H1 (cell line): ENCODE measurements at regions not wholly inside any gene's neighbourhood (a gene's known extent, or its start where the extent isn't known, plus 50 kb on each side); places are given as distances from the start of the nearest gene placed in this dataset.

Experiments
- CTCF ChIA-PET: fragments of 300-600 bp; sonication (Branson Sonifier 250); formaldehyde crosslinking; loops from one replicate; lab custom pipeline; 2021; ENCODE audit not compliant: partially characterized antibody; lab: Charles Lee
- POLR2A ChIA-PET: fragments of 300-600 bp; sonication (Branson Sonifier 250); formaldehyde crosslinking; loops from one replicate; lab custom pipeline; 2021; ENCODE audit warnings: inconsistent platforms; ENCODE audit not compliant: partially characterized antibody; lab: Charles Lee
- DNase-seq, 2 experiments: peaks; one replicate each; pipeline versions ENCODE4 v3.0.0 to v3.0.0-alpha.2; 2010 to 2022; ENCODE audit warnings: low spot score in 2 of 2, low read depth in 1 of 2, mixed read lengths in 1 of 2
- FAIRE-seq: peaks from 2 replicates; lab custom pipeline; 2011; peaks lifted over from hg19 to GRCh38; lab: Jason Lieb, UNC
- H2AFZ ChIP-seq: 2 replicates; pipeline ENCODE4 v1.8.1; 2012; ENCODE audit warnings: low read length, inconsistent platforms
- H2AK5ac ChIP-seq: 2 replicates; pipeline ENCODE4 v1.6.1; 2013; ENCODE audit warnings: low read depth, low read length
- H2BK120ac ChIP-seq: replicated peaks from 2 replicates; pipeline ENCODE3; 2013; ENCODE audit warnings: low read depth, low read length, inconsistent platforms
- H2BK12ac ChIP-seq: 2 replicates; pipeline ENCODE4 v1.6.1; 2013; ENCODE audit warnings: low read depth, low read length
- H2BK15ac ChIP-seq: 2 replicates; pipeline ENCODE4 v1.6.1; 2013; ENCODE audit warnings: low read length
- H2BK20ac ChIP-seq: 2 replicates; pipeline ENCODE4 v1.6.1; 2013; ENCODE audit warnings: low read length
- H2BK5ac ChIP-seq: 2 replicates; pipeline ENCODE4 v1.6.1; 2013; ENCODE audit warnings: low read depth, low read length
- H3K14ac ChIP-seq: 2 replicates; pipeline ENCODE4 v1.6.1; 2013; ENCODE audit warnings: inconsistent platforms; ENCODE audit not compliant: insufficient read length
- H3K18ac ChIP-seq: 2 replicates; pipeline ENCODE4 v1.6.1; 2013; ENCODE audit warnings: low read length; ENCODE audit errors: extremely low read depth
- H3K23ac ChIP-seq: 2 replicates; pipeline ENCODE4 v1.6.1; 2013; ENCODE audit warnings: inconsistent platforms; ENCODE audit not compliant: insufficient read length
- H3K23me2 ChIP-seq: 2 replicates; pipeline ENCODE4 v1.6.1; 2013; ENCODE audit warnings: low read depth, low read length
- H3K27ac ChIP-seq: 2 replicates; pipeline ENCODE4 v1.6.1; 2011; ENCODE audit warnings: low read depth, low read length, inconsistent platforms
- H3K27me3 ChIP-seq, 4 experiments: replicated peaks in 1 of 4; 1 replicate in 1 of 4; 2 replicates in 3 of 4; pipeline versions ENCODE4 v1.6.1 to v1.8.1; 2011 to 2013; ENCODE audit warnings: low read length in 3 of 4, mild to moderate bottlenecking in 3 of 4, inconsistent platforms in 2 of 4, mixed read lengths in 2 of 4, moderate library complexity in 1 of 4; ENCODE audit not compliant: control insufficient read depth in 3 of 4, insufficient read depth in 3 of 4; ENCODE audit errors: extremely low read depth in 1 of 4
- H3K36me3 ChIP-seq, 4 experiments: 2 replicates each; pipeline versions ENCODE4 v1.6.1 to v1.8.1; 2011 to 2013; ENCODE audit warnings: mild to moderate bottlenecking in 4 of 4, low read length in 3 of 4, moderate library complexity in 2 of 4, control low read depth in 1 of 4, inconsistent platforms in 1 of 4; ENCODE audit not compliant: insufficient read depth in 4 of 4, control insufficient read depth in 2 of 4
- H3K4ac ChIP-seq: replicated peaks from 2 replicates; pipeline ENCODE3; 2013; ENCODE audit warnings: low read length, low read depth, mixed read lengths, inconsistent platforms; ENCODE audit not compliant: insufficient read length
- H3K4me1 ChIP-seq, 4 experiments: replicated peaks in 1 of 4; 1 replicate in 1 of 4; 2 replicates in 3 of 4; pipeline versions ENCODE4 v1.6.1 to v1.8.1; 2011 to 2013; ENCODE audit warnings: low read length in 3 of 4, inconsistent platforms in 2 of 4, mixed read lengths in 1 of 4; ENCODE audit not compliant: insufficient read depth in 4 of 4, control insufficient read depth in 3 of 4
- H3K4me2 ChIP-seq, 2 experiments: 2 replicates each; pipeline versions ENCODE4 v1.6.1 to v1.8.1; 2011 to 2013; ENCODE audit warnings: low read depth in 2 of 2, low read length in 2 of 2, control low read depth in 1 of 2, inconsistent platforms in 1 of 2, mild to moderate bottlenecking in 1 of 2; ENCODE audit not compliant: insufficient read depth in 1 of 2
- H3K4me3 ChIP-seq, 4 experiments: fragments of 200-600, 300-600 bp in 1 of 4; sonication (generic), shearing (Covaris generic), sonication (Bioruptor Twin) in 1 of 4; 2 replicates each; pipeline versions ENCODE4 v1.5.1 to v1.8.1; 2011 to 2016; ENCODE audit warnings: low read length in 4 of 4, low read depth in 3 of 4, control low read depth in 2 of 4, inconsistent platforms in 2 of 4, mild to moderate bottlenecking in 2 of 4, mixed read lengths in 1 of 4, moderate library complexity in 1 of 4; ENCODE audit not compliant: insufficient read depth in 2 of 4; ENCODE audit errors: extremely low read depth in 1 of 4
- H3K56ac ChIP-seq: replicated peaks from 2 replicates; pipeline ENCODE3; 2013; ENCODE audit warnings: low read depth, mild to moderate bottlenecking, mixed read lengths, low read length, inconsistent platforms; ENCODE audit not compliant: insufficient read length
- H3K79me1 ChIP-seq: 2 replicates; pipeline ENCODE4 v1.6.1; 2013; ENCODE audit warnings: low read depth, low read length, control low read depth
- H3K79me2 ChIP-seq, 2 experiments: 2 replicates each; pipeline versions ENCODE4 v1.6.1 to v1.8.1; 2012 to 2013; ENCODE audit warnings: low read length in 2 of 2, mild to moderate bottlenecking in 2 of 2, inconsistent platforms in 1 of 2; ENCODE audit not compliant: insufficient read depth in 2 of 2, control insufficient read depth in 1 of 2
- H3K9ac ChIP-seq, 4 experiments: replicated peaks in 1 of 4; 1 replicate in 1 of 4; 2 replicates in 3 of 4; pipeline versions ENCODE4 v1.6.1 to v1.8.1; 2011 to 2013; ENCODE audit warnings: low read depth in 3 of 4, low read length in 3 of 4, control low read depth in 2 of 4, mild to moderate bottlenecking in 2 of 4, moderate library complexity in 2 of 4, inconsistent platforms in 1 of 4; ENCODE audit errors: extremely low read depth in 1 of 4
- H3K9me3 ChIP-seq, 2 experiments: 2 replicates each; pipeline versions ENCODE4 v1.6.1 to v1.8.1; 2012 to 2013; ENCODE audit warnings: mild to moderate bottlenecking in 2 of 2, moderate library complexity in 2 of 2, control low read depth in 1 of 2, inconsistent platforms in 1 of 2, low read depth in 1 of 2, low read length in 1 of 2, mixed read lengths in 1 of 2; ENCODE audit not compliant: insufficient read depth in 2 of 2
- H4K20me1 ChIP-seq, 2 experiments: replicated peaks in 1 of 2; 2 replicates each; pipeline versions ENCODE3 to v1.8.1; 2011 to 2013; ENCODE audit warnings: inconsistent platforms in 2 of 2, low read length in 2 of 2, mild to moderate bottlenecking in 1 of 2; ENCODE audit not compliant: insufficient read depth in 2 of 2, control insufficient read depth in 1 of 2
- H4K5ac ChIP-seq: 2 replicates; pipeline ENCODE4 v1.6.1; 2013; ENCODE audit warnings: low read length, low read depth, mixed read lengths, inconsistent platforms; ENCODE audit not compliant: insufficient read length
- H4K8ac ChIP-seq: 2 replicates; pipeline ENCODE4 v1.8.0; 2013; ENCODE audit warnings: mild to moderate bottlenecking, moderate library complexity, low read length, inconsistent platforms; ENCODE audit not compliant: insufficient read depth; ENCODE audit errors: extremely low read depth
- H4K91ac ChIP-seq: replicated peaks from 2 replicates; pipeline ENCODE3; 2013; ENCODE audit warnings: low read length, mixed read lengths, inconsistent platforms; ENCODE audit not compliant: insufficient read length
- BCL11A ChIP-seq, 2 experiments: IDR thresholded peaks; one replicate each; pipeline ENCODE4 v1.6.1; 2011; ENCODE audit warnings: low read depth in 2 of 2, low read length in 2 of 2, mild to moderate bottlenecking in 2 of 2
- WGBS, 2 experiments: shearing (Covaris generic) in 1 of 2; methylation state at CpG; one replicate each; pipeline versions ENCODE4 v1.1.6 to v1.1.7; 2013 to 2015; ENCODE audit warnings: low lambda C conversion rate in 2 of 2, mixed read lengths in 2 of 2, inconsistent platforms in 1 of 2, low coverage in 1 of 2, missing lambda C conversion rate in 1 of 2; ENCODE audit not compliant: insufficient replicate concordance in 2 of 2, insufficient coverage in 1 of 2, insufficient read length in 1 of 2; ENCODE audit errors: extremely low coverage in 1 of 2, missing lambda C conversion rate in 1 of 2; 5-methylcytosine and 5-hydroxymethylcytosine counted together

GRCh38 chr2:107511970-107512789 lies 314.5 kb upstream of the RGPD4 start:
- Histone ChIP-seq H3K79me2 (no peaks in the 10 kb centered on the region), H2AFZ (no peak overlapping the region), H3K27ac (no peak overlapping the region), H3K36me3 (no peaks in the 10 kb centered on the region), H3K4me2 (no peak overlapping the region), H4K20me1 (no peaks in the 10 kb centered on the region), H3K9me3 (no peaks in the 10 kb centered on the region), H3K9ac (no peak overlapping the region), H3K4me1 (no peaks in the 10 kb centered on the region), H2BK120ac (no peak overlapping the region), H4K5ac (no peak overlapping the region), H4K8ac (no peak overlapping the region), H3K23ac (no peak overlapping the region), H2BK12ac (no peak overlapping the region), H3K56ac (no peak overlapping the region), H2BK15ac (no peak overlapping the region), H2BK5ac (no peak overlapping the region), H3K27me3 (no peaks in the 10 kb centered on the region), H3K4me3 (no peak overlapping the region), H4K91ac (no peak overlapping the region), H2BK20ac (no peak overlapping the region), H3K23me2 (no peaks in the 10 kb centered on the region), H3K4ac (no peak overlapping the region), H3K14ac (no peak overlapping the region), H3K79me1 (no peaks in the 10 kb centered on the region), H3K18ac (no peak overlapping the region), H2AK5ac (no peak overlapping the region)
- no peak for DNase-seq
- FAIRE-seq, result no peak
- WGBS, 2 experiments, result 80% methylated on average over 6 of the region's 6 CpGs; no CpG with 5 or more reads in 1 of the 2 experiments
- POLR2A ChIA-PET, result no interaction called here
- CTCF ChIA-PET, result no interaction called here
- no peak for TF ChIP-seq BCL11A (IDR thresholded peaks at IDR 0.05; ENCODE audit: low read depth in 2 of 2, low read length in 2 of 2)
